Smooth muscle cell of the brain vasculature (primary cell): ENCODE measurements at regions not wholly inside any gene's neighbourhood (a gene's known extent, or its start where the extent isn't known, plus 50 kb on each side); places are given as distances from the start of the nearest gene placed in this dataset.

ENCODE experiments used
- DNase-seq: peaks from one replicate; pipeline ENCODE4 v3.0.0-alpha.2; 2012; ENCODE audit warnings: low read depth, low spot score

- DNase-seq: no peak
Observed at GRCh38 chr22:44557064-44557748, 59.2 kb upstream of the RTL6 start.

GRCh38 chr22:44555597-44555996 is 57.6 kb upstream of the RTL6 start:
- no peak for DNase-seq

- no peak for DNase-seq
Observed at GRCh38 chr22:44555046-44555445, 57.0 kb upstream of the RTL6 start.

- no peak for DNase-seq
Observed at GRCh38 chr22:44554411-44554810, 56.4 kb upstream of the RTL6 start.

- peak; percentile 65 for DNase-seq
Observed at GRCh38 chr22:44550711-44551491, 52.9 kb upstream of the RTL6 start.

- no peak for DNase-seq
Observed at GRCh38 chr22:44549701-44550100, 51.7 kb upstream of the RTL6 start.

GRCh38 chr22:44548981-44549380 is 50.9 kb upstream of the RTL6 start:
- no peak for DNase-seq
